Upper lobe of left lung (tissue), 6 donors: ENCODE measurements at regions not wholly inside any gene's neighbourhood (a gene's known extent, or its start where the extent isn't known, plus 50 kb on each side); places are given as distances from the start of the nearest gene placed in this dataset.

Experiments used
- ATAC-seq, 2 donors: fragments of 200-7000 bp; cut with Tn5 transposase; one replicate each; pipeline ENCODE4 v1.9.1; 2022; ENCODE audit warnings: mild to moderate bottlenecking in 2 of 2, moderate library complexity in 2 of 2; ENCODE audit not compliant: low FRiP score in 2 of 2
- DNase-seq, 2 donors: peaks; one replicate each; pipeline ENCODE4 v3.0.0-alpha.2; 2019 to 2020
- H3K27ac ChIP-seq, 4 donors: fragments of 200-600 bp; sonication (generic); one replicate each; pipeline ENCODE4 v1.5.1; 2016 to 2019
- H3K27me3 ChIP-seq, 4 donors: fragments of 200-600 bp; sonication (generic); one replicate each; pipeline ENCODE4 v1.5.1; 2017 to 2019
- H3K36me3 ChIP-seq, 4 donors: fragments of 200-600 bp; sonication (generic); one replicate each; pipeline ENCODE4 v1.5.1; 2016 to 2019
- H3K4me1 ChIP-seq, 4 donors: fragments of 200-600 bp; sonication (generic); one replicate each; pipeline ENCODE4 v1.5.1; 2018 to 2019
- H3K4me3 ChIP-seq, 4 donors: fragments of 200-600 bp; sonication (generic); one replicate each; pipeline ENCODE4 v1.5.1; 2017 to 2019; ENCODE audit warnings: mild to moderate bottlenecking in 2 of 4, moderate library complexity in 1 of 4
- H3K9me3 ChIP-seq, 4 donors: fragments of 200-600 bp; sonication (generic); one replicate each; pipeline ENCODE4 v1.5.1; 2018 to 2019
- EP300 ChIP-seq, 4 donors: sonication (generic); formaldehyde crosslinking; IDR thresholded peaks; one replicate each; pipeline ENCODE4 v1.5.1; 2017; ENCODE audit warnings: antibody characterized with exemption in 4 of 4, control low read depth in 2 of 4
- POLR2A ChIP-seq, 4 donors: fragments of 450-650 bp; IDR thresholded peaks; one replicate each; pipeline ENCODE4 v1.5.1; 2016 to 2017; ENCODE audit warnings: antibody characterized with exemption in 4 of 4, mild to moderate bottlenecking in 2 of 4
- POLR2AphosphoS5 ChIP-seq, 2 donors: sonication (generic); formaldehyde crosslinking; IDR thresholded peaks; one replicate each; pipeline ENCODE4 v1.5.1; 2017; ENCODE audit warnings: antibody characterized with exemption in 2 of 2
- WGBS, 2 donors: methylation state at CpG; one replicate each; pipeline ENCODE4 v1.1.5; 2017 to 2018; 5-methylcytosine and 5-hydroxymethylcytosine counted together
- TF ChIP-seq, protein P1 (sequence below), 6 experiments: fragments of 450-650 bp in 4 of 6; fragments of 200-600 bp in 2 of 6; sonication (generic) in 2 of 6; IDR thresholded peaks; one replicate each; pipeline ENCODE4 v1.5.1; 2016 to 2019; ENCODE audit warnings: antibody characterized with exemption in 6 of 6
- donor health status: DM: no; HTN: no; CAD: no; lungs with moderate emphysema.
- donor health status: DM: no; HTN: yes; CAD: no; lungs with severe emphysema.

DNA sequence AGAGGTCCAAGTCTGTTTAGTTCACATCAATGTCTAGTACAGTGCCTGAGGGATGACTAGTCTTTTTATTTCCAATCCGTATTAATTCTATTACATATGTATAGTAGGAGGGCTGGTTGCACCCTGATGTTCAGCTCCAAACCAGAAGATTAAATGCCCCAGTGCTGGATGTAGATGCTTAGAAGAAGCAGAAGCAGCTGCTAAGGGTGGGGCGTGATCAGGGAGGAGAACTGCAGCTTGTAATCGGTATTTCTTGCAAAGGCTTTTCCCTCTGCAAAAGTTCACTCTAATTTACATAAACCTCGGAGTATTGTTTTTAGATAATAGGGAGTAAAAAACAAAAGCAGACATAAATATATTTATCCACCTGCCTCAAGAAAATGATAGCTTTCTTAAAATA is 145.3 kb upstream of the ITGA4 start:
- peaks cover 0 to 4% (median 0%) of the 10 kb centered on the region in 4 donors for H3K4me1 ChIP-seq
- no peaks in the 10 kb centered on the region for H3K27me3 ChIP-seq
- H3K27ac ChIP-seq, result peak overlapping the region in 2 of 4 donors; percentile 50 to 57
- DNase-seq (no peak), ATAC-seq (no peak)
- H3K4me3 ChIP-seq, result no peak overlapping the region
- H3K9me3 ChIP-seq, result no peaks in the 10 kb centered on the region
- TF ChIP-seq POLR2AphosphoS5 (IDR thresholded peaks at IDR 0.05) (no peak), POLR2A (IDR thresholded peaks at IDR 0.05) (no peak), EP300 (IDR thresholded peaks at IDR 0.05) (no peak)
- TF ChIP-seq, protein P1, sequence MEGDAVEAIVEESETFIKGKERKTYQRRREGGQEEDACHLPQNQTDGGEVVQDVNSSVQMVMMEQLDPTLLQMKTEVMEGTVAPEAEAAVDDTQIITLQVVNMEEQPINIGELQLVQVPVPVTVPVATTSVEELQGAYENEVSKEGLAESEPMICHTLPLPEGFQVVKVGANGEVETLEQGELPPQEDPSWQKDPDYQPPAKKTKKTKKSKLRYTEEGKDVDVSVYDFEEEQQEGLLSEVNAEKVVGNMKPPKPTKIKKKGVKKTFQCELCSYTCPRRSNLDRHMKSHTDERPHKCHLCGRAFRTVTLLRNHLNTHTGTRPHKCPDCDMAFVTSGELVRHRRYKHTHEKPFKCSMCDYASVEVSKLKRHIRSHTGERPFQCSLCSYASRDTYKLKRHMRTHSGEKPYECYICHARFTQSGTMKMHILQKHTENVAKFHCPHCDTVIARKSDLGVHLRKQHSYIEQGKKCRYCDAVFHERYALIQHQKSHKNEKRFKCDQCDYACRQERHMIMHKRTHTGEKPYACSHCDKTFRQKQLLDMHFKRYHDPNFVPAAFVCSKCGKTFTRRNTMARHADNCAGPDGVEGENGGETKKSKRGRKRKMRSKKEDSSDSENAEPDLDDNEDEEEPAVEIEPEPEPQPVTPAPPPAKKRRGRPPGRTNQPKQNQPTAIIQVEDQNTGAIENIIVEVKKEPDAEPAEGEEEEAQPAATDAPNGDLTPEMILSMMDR (IDR thresholded peaks at IDR 0.05), result no peak
- H3K36me3 ChIP-seq, result no peaks in the 10 kb centered on the region
- WGBS, 2 donors, result 68% methylated on average over 4 of the region's 4 CpGs

DNA sequence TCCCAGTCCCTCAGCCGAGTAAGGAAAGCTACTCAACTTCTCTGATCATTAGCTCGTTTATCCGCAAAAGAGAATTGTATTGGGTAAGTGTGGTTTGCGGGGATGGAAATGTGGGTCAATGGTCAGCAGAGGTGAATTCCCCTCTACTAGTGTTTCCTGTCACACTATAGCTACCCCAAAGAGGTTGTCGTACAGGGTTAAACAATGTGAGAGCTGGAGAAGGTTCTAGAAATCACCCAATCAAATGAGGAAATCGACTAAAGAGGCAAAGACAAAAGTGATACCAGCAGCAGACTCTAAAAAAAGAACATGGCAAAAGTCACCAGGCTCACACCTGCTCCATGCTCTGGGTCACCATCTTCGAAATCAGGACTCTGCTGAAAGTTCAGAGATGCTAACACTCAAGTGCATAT is 144.7 kb upstream of the ITGA4 start:
- H3K27ac ChIP-seq, result peak overlapping the region in 2 of 4 donors; percentile 50 to 57
- 58 to 66% methylated on average over 7 of the region's 7 CpGs for WGBS, 2 donors

DNA sequence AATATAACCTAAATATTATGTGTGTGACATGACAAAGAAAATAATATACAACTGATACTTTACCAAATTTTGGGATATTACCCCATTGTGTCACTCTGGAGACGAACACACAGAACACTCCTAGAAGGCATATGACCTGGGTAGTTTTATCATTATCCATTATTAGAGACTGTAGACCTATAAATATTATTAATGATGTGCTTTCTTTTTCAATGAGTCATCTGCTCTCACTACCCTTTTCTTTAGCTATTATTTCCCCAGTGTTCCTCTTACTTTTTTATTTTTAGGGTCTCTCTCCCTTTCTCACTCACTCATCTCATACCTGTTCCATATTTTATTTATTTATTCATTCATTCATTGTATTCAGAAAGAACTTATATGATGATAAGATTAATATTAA is 143.3 kb upstream of the ITGA4 start:
- Histone ChIP-seq H3K9me3 (no peaks in the 10 kb centered on the region), H3K27me3 (no peaks in the 10 kb centered on the region), H3K36me3 (no peaks in the 10 kb centered on the region), H3K4me1 (peaks cover 0 to 4% (median 0%) of the 10 kb centered on the region in 4 donors), H3K4me3 (no peak overlapping the region), H3K27ac (no peak overlapping the region)
- DNase-seq (no peak), ATAC-seq (no peak)
- 84 to 100% methylated on average over 1 of the region's 1 CpG for WGBS, 2 donors
- TF ChIP-seq EP300 (IDR thresholded peaks at IDR 0.05) (no peak), POLR2A (IDR thresholded peaks at IDR 0.05) (no peak), POLR2AphosphoS5 (IDR thresholded peaks at IDR 0.05) (no peak)
- TF ChIP-seq, protein P1 (IDR thresholded peaks at IDR 0.05), result no peak

More for the DNA sequence above, 144.7 kb upstream of the ITGA4 start:
- TF ChIP-seq, protein P1 (IDR thresholded peaks at IDR 0.05), result no peak
- no peak for TF ChIP-seq EP300 (IDR thresholded peaks at IDR 0.05)
- Histone ChIP-seq H3K4me3 (no peak overlapping the region), H3K27me3 (no peaks in the 10 kb centered on the region), H3K9me3 (no peaks in the 10 kb centered on the region), H3K36me3 (no peaks in the 10 kb centered on the region), H3K4me1 (peaks cover 0 to 4% (median 0%) of the 10 kb centered on the region in 4 donors)
- no peak for ATAC-seq
- no peak for DNase-seq

DNA sequence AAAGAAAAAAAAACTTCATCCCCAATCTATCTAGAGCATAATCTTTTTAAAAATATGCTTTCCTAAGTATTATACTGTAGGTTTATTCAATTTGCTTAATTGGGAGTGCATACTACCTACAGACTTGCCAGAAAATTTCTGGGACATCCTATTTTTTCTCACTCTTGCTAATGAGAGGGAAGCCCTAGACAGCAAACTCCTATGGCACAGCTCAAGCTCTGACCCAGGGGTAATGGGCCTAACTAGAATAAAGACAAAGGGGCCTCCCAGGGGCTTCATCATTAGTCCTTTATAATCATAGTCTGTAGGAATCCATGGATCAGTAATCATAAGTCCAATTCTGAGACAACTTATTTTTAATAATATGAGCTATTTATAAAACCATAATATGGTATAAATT is 142.6 kb upstream of the ITGA4 start:
- peaks cover 0 to 4% (median 0%) of the 10 kb centered on the region in 4 donors for H3K4me1 ChIP-seq
- DNase-seq (no peak), ATAC-seq (no peak)
- no peak overlapping the region for H3K27ac ChIP-seq
- no peaks in the 10 kb centered on the region for H3K27me3 ChIP-seq
- no peaks in the 10 kb centered on the region for H3K9me3 ChIP-seq
- H3K4me3 ChIP-seq, result no peak overlapping the region
- TF ChIP-seq EP300 (IDR thresholded peaks at IDR 0.05) (no peak), POLR2AphosphoS5 (IDR thresholded peaks at IDR 0.05) (no peak), POLR2A (IDR thresholded peaks at IDR 0.05) (no peak)
- TF ChIP-seq, protein P1 (IDR thresholded peaks at IDR 0.05), result no peak
- no peaks in the 10 kb centered on the region for H3K36me3 ChIP-seq

DNA sequence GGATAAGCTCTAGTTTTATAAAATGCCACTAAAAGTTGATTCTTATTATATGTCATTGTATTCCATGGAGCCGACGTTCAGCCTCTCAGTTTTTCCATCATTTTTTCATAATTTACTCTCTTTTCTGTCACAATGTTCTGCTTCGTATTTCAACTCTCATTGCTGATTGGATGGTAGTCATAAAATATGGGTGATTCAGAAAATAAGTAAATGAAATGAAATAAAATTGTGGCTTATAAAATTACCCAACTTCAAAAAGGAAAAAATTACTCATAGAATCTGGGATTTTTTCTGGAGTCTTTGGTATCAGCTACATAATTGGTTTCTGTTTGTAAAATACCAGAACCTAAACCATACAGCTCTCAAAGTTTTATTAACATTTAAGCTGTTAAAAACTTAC is 139.7 kb upstream of the ITGA4 start:
- ATAC-seq, result no peak
- 83 to 86% methylated on average over 3 of the region's 3 CpGs for WGBS, 2 donors
- TF ChIP-seq POLR2A (IDR thresholded peaks at IDR 0.05), result no peak
- no peak for TF ChIP-seq EP300 (IDR thresholded peaks at IDR 0.05)
- TF ChIP-seq, protein P1 (IDR thresholded peaks at IDR 0.05), result no peak
- TF ChIP-seq POLR2AphosphoS5 (IDR thresholded peaks at IDR 0.05), result no peak

More for the DNA sequence above, 139.7 kb upstream of the ITGA4 start:
- no peaks in the 10 kb centered on the region for H3K36me3 ChIP-seq
- no peak overlapping the region for H3K27ac ChIP-seq
- H3K9me3 ChIP-seq, result no peaks in the 10 kb centered on the region
- no peaks in the 10 kb centered on the region for H3K27me3 ChIP-seq
- H3K4me3 ChIP-seq, result no peak overlapping the region
- H3K4me1 ChIP-seq, result peaks cover 0 to 3% (median 0%) of the 10 kb centered on the region in 4 donors
- no peak for DNase-seq
